ENCODE measurements at regions not wholly inside any gene's neighbourhood (a gene's known extent, or its start where the extent isn't known, plus 50 kb on each side); places are given as distances from the start of the nearest gene placed in this dataset.

DNA sequence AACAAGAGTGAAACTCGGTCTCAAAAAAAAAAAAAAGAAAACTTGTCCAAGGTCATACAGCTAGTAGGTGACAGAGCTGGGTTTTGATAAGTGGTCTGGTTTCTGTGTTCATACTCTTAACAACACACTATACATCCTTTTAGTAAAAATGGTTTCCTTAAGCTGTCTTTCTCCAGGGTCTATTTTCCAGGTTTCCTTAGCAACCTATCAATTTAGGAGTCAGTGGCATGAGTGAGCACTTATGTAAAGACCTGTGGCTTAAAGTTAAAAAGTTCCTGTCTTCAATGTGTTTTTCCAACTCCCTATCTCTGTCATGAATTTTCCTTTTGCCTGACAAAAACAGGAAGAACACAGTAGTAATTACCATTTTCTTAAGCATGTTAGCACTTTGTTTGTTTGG, 480.5 kb downstream of the TMEM135 start:
- Histone ChIP-seq H4K5ac (ENCODE audit: insufficient read length, low read depth, low read length) (no peak overlapping the region), H3K9ac (replicated peaks in 1 of 4; ENCODE audit: extremely low read depth in 1 of 4, low read depth in 3 of 4, low read length in 3 of 4) (no peak overlapping the region), H4K91ac (replicated peaks; ENCODE audit: insufficient read length, low read length) (no peak overlapping the region), H3K79me1 (ENCODE audit: low read depth, low read length) (no peaks in the 10 kb centered on the region), H3K56ac (replicated peaks; ENCODE audit: insufficient read length, low read depth, low read length) (no peak overlapping the region), H3K4me1 (replicated peaks in 1 of 4; ENCODE audit: control insufficient read depth in 3 of 4, insufficient read depth in 4 of 4, low read length in 3 of 4) (no peaks in the 10 kb centered on the region; a peak in 1 of 7 replicates), H3K23ac (ENCODE audit: insufficient read length) (no peak overlapping the region), H3K9me3 (ENCODE audit: insufficient read depth in 2 of 2, low read depth in 1 of 2, low read length in 1 of 2) (no peaks in the 10 kb centered on the region), H2BK15ac (ENCODE audit: low read length) (no peak overlapping the region), H2BK5ac (ENCODE audit: low read depth, low read length) (no peak overlapping the region), H2BK120ac (replicated peaks; ENCODE audit: low read depth, low read length) (no peak overlapping the region), H2BK20ac (ENCODE audit: low read length) (no peak overlapping the region), H3K18ac (ENCODE audit: extremely low read depth, low read length) (no peak overlapping the region), H3K27me3 (replicated peaks in 1 of 4; ENCODE audit: control insufficient read depth in 3 of 4, extremely low read depth in 1 of 4, insufficient read depth in 3 of 4, low read length in 3 of 4) (no peaks in the 10 kb centered on the region), H4K8ac (ENCODE audit: extremely low read depth, insufficient read depth, low read length) (no peak overlapping the region), H3K27ac (ENCODE audit: low read depth, low read length) (no peak overlapping the region), H3K14ac (ENCODE audit: insufficient read length) (no peak overlapping the region), H3K79me2 (ENCODE audit: control insufficient read depth in 1 of 2, insufficient read depth in 2 of 2, low read length in 2 of 2) (no peaks in the 10 kb centered on the region), H4K20me1 (replicated peaks in 1 of 2; ENCODE audit: control insufficient read depth in 1 of 2, insufficient read depth in 2 of 2, low read length in 2 of 2) (no peaks in the 10 kb centered on the region), H3K36me3 (ENCODE audit: control insufficient read depth in 2 of 4, insufficient read depth in 4 of 4, low read length in 3 of 4) (no peaks in the 10 kb centered on the region), H2AFZ (ENCODE audit: low read length) (no peak overlapping the region), H3K4ac (replicated peaks; ENCODE audit: insufficient read length, low read depth, low read length) (no peak overlapping the region), H2AK5ac (ENCODE audit: low read depth, low read length) (no peak overlapping the region), H3K4me3 (ENCODE audit: extremely low read depth in 1 of 4, insufficient read depth in 2 of 4, low read depth in 3 of 4, low read length in 4 of 4) (no peak overlapping the region), H2BK12ac (ENCODE audit: low read depth, low read length) (no peak overlapping the region), H3K4me2 (ENCODE audit: insufficient read depth in 1 of 2, low read depth in 2 of 2, low read length in 2 of 2) (no peak overlapping the region), H3K23me2 (ENCODE audit: low read depth, low read length) (no peaks in the 10 kb centered on the region; the same call in 1 of the 2 replicates)
- no peak for TF ChIP-seq EGR1 (IDR thresholded peaks at IDR 0.05; ENCODE audit: borderline replicate concordance, low read depth, low read length)
- no peak for TF ChIP-seq SIN3A (conservative IDR thresholded peaks at IDR 0.05 in 1 of 2, IDR thresholded peaks at IDR 0.05 in 1 of 2; ENCODE audit: low read depth in 1 of 2, low read length in 2 of 2)
- TF ChIP-seq, protein P1, sequence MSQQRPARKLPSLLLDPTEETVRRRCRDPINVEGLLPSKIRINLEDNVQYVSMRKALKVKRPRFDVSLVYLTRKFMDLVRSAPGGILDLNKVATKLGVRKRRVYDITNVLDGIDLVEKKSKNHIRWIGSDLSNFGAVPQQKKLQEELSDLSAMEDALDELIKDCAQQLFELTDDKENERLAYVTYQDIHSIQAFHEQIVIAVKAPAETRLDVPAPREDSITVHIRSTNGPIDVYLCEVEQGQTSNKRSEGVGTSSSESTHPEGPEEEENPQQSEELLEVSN (IDR thresholded peaks at IDR 0.05): no peak
- TF ChIP-seq CHD1 (IDR thresholded peaks at IDR 0.05; ENCODE audit: low read depth, low read length): no peak
- TF ChIP-seq KDM5A (IDR thresholded peaks at IDR 0.05; ENCODE audit: low read length): no peak
- no peak for TF ChIP-seq POU5F1 (IDR thresholded peaks at IDR 0.05; ENCODE audit: low read depth, low read length)
- TF ChIP-seq RFX5 (IDR thresholded peaks at IDR 0.05; ENCODE audit: borderline replicate concordance, low read depth, low read length): no peak
- TF ChIP-seq TAF7 (optimal IDR thresholded peaks at IDR 0.05; ENCODE audit: borderline replicate concordance, low read depth, low read length): no peak
- no peak for TF ChIP-seq SAP30 (IDR thresholded peaks at IDR 0.05; ENCODE audit: insufficient read depth, insufficient replicate concordance, low read length)
- DNase-seq (ENCODE audit: low read depth in 1 of 2, low spot score in 2 of 2) (no peak), FAIRE-seq (no peak)
- ChIA-PET CTCF (ENCODE audit: partially characterized antibody) (no interaction called here), POLR2A (ENCODE audit: partially characterized antibody) (no interaction called here)
- WGBS, 2 experiments (ENCODE audit: extremely low coverage in 1 of 2, insufficient coverage in 1 of 2, insufficient read length in 1 of 2, insufficient replicate concordance in 2 of 2, low coverage in 1 of 2, low lambda C conversion rate in 2 of 2, missing lambda C conversion rate in 1 of 2): no CpG with 5 or more reads among the region's 1 CpG
